Renal cortex interstitium (tissue), 11 donors: ENCODE measurements at regions not wholly inside any gene's neighbourhood (a gene's known extent, or its start where the extent isn't known, plus 50 kb on each side); places are given as distances from the start of the nearest gene placed in this dataset.

Experiments used
- DNase-seq, 11 donors: peaks; one replicate each; pipeline ENCODE4 v3.0.0-alpha.2; 2013; ENCODE audit warnings: low read depth in 9 of 11, low spot score in 4 of 11; ENCODE audit errors: extremely low read depth in 1 of 11

GRCh38 chr1:172902861-172903381 lies 147.8 kb downstream of the TNFSF18 start:
- no peak for DNase-seq

- no peak for DNase-seq
Observed at GRCh38 chr1:172903581-172904220, 147.0 kb downstream of the TNFSF18 start.

GRCh38 chr1:172905452-172905851 lies 145.3 kb downstream of the TNFSF18 start:
- DNase-seq, result no peak

GRCh38 chr1:172906778-172907592 lies 143.8 kb downstream of the TNFSF18 start:
- no peak for DNase-seq

GRCh38 chr1:172907834-172908326 lies 142.9 kb downstream of the TNFSF18 start:
- no peak for DNase-seq

GRCh38 chr1:172909606-172910326 lies 141.0 kb downstream of the TNFSF18 start:
- DNase-seq, result no peak

- no peak for DNase-seq
Observed at GRCh38 chr1:172912765-172913260, 137.9 kb downstream of the TNFSF18 start.

- DNase-seq, result no peak
Observed at GRCh38 chr1:172914501-172915144, 136.1 kb downstream of the TNFSF18 start.

- no peak for DNase-seq
Observed at GRCh38 chr1:172915271-172915670, 135.5 kb downstream of the TNFSF18 start.

GRCh38 chr1:172916116-172916515 lies 134.6 kb downstream of the TNFSF18 start:
- no peak for DNase-seq

- DNase-seq, result no peak
Observed at GRCh38 chr1:172917972-172918371, 132.8 kb downstream of the TNFSF18 start.

- no peak for DNase-seq
Observed at GRCh38 chr1:172918478-172918877, 132.3 kb downstream of the TNFSF18 start.

GRCh38 chr1:172926070-172926469 lies 124.7 kb downstream of the TNFSF18 start:
- no peak for DNase-seq

- DNase-seq, result no peak
Observed at GRCh38 chr1:172928412-172928811, 122.3 kb downstream of the TNFSF18 start.

- no peak for DNase-seq
Observed at GRCh38 chr1:172929006-172929405, 121.7 kb downstream of the TNFSF18 start.

GRCh38 chr1:172930142-172930541 lies 120.6 kb downstream of the TNFSF18 start:
- no peak for DNase-seq

GRCh38 chr1:172931340-172931739 lies 119.4 kb downstream of the TNFSF18 start:
- DNase-seq, result no peak

GRCh38 chr1:172931761-172932160 lies 119.0 kb downstream of the TNFSF18 start:
- DNase-seq, result no peak

- no peak for DNase-seq
Observed at GRCh38 chr1:172932981-172933380, 117.8 kb downstream of the TNFSF18 start.
